HepG2 (cell line): ENCODE measurements at regions not wholly inside any gene's neighbourhood (a gene's known extent, or its start where the extent isn't known, plus 50 kb on each side); places are given as distances from the start of the nearest gene placed in this dataset.

Experiments
- ATAC-seq: fragments of 200-7000 bp; cut with Tn5 transposase; 3 replicates; pipeline ENCODE4 v1.9.1; 2020; ENCODE audit warnings: mild to moderate bottlenecking, moderate library complexity
- BruUV-seq: library from RNA; stranded (reverse); fragments of 400-500 nt; replicated peaks from 2 replicates; lab custom pipeline; 2021; lab: Mats Ljungman, UMichigan
- CTCF ChIA-PET: fragments of 300-600 bp; formaldehyde crosslinking; extraction: SDS; loops from one replicate; lab custom pipeline; 2021; ENCODE audit warnings: low total read pairs, inconsistent platforms, low intra/inter-chr PET ratio; lab: Yijun Ruan, JAX
- POLR2A ChIA-PET: fragments of 350-600 bp; sonication (Branson Sonifier 250); formaldehyde crosslinking; loops from one replicate; lab custom pipeline; 2020; ENCODE audit warnings: antibody characterized with exemption, inconsistent platforms; lab: Yijun Ruan, JAX
- DNase-seq: peaks from one replicate; pipeline ENCODE4 v3.0.0-alpha.2; 2015; ENCODE audit warnings: low spot score
- FAIRE-seq: peaks from 3 replicates; lab custom pipeline; 2011; peaks lifted over from hg19 to GRCh38; lab: Jason Lieb, UNC
- H2AFZ ChIP-seq: one replicate; pipeline ENCODE4 v1.6.1; 2011; ENCODE audit warnings: low read length, inconsistent platforms
- H3K27ac ChIP-seq: fragments of 300-600 bp; 3 replicates; pipeline ENCODE4 v1.8.0; 2011; ENCODE audit warnings: mixed run types, mild to moderate bottlenecking, mixed read lengths, low read length, inconsistent platforms; ENCODE audit not compliant: insufficient read depth; ENCODE audit errors: extremely low read length
- H3K27me3 ChIP-seq, 2 experiments: fragments of 200-600 bp in 1 of 2; 2 replicates in 1 of 2; 3 replicates in 1 of 2; pipeline versions ENCODE4 v1.6.0 to v1.8.0; 2011; ENCODE audit warnings: low read length in 2 of 2, mild to moderate bottlenecking in 2 of 2, moderate library complexity in 2 of 2, inconsistent platforms in 1 of 2; ENCODE audit not compliant: insufficient read depth in 2 of 2, control insufficient read depth in 1 of 2
- H3K36me3 ChIP-seq, 2 experiments: fragments of 200-600 bp in 1 of 2; replicated peaks in 1 of 2; 2 replicates in 1 of 2; 3 replicates in 1 of 2; pipeline versions ENCODE4 v1.5.1 to v1.8.0; 2011; ENCODE audit warnings: low read length in 2 of 2, inconsistent platforms in 1 of 2; ENCODE audit not compliant: insufficient read depth in 2 of 2, control insufficient read depth in 1 of 2
- H3K4me1 ChIP-seq: 2 replicates; pipeline ENCODE4 v1.5.1; 2012; ENCODE audit warnings: low read length, inconsistent platforms; ENCODE audit not compliant: insufficient read depth
- H3K4me2 ChIP-seq: 2 replicates; pipeline ENCODE4 v1.6.0; 2011; ENCODE audit warnings: low read depth, low read length, inconsistent platforms
- H3K4me3 ChIP-seq, 3 experiments: fragments of 200-600 bp in 1 of 3; sonication (generic), shearing (Covaris generic) in 1 of 3; replicated peaks in 1 of 3; 2 replicates each; pipeline ENCODE4 v1.5.1; 2011 to 2016; ENCODE audit warnings: low read length in 3 of 3, inconsistent platforms in 2 of 3, low read depth in 2 of 3, mild to moderate bottlenecking in 2 of 3, control low read depth in 1 of 3, mixed read lengths in 1 of 3; ENCODE audit not compliant: insufficient read depth in 1 of 3
- H3K79me2 ChIP-seq: one replicate; pipeline ENCODE4 v1.6.1; 2011; ENCODE audit warnings: low read length, inconsistent platforms; ENCODE audit not compliant: insufficient read depth
- H3K9ac ChIP-seq: 2 replicates; pipeline ENCODE4 v1.6.0; 2011; ENCODE audit warnings: mild to moderate bottlenecking, low read depth, low read length, inconsistent platforms; ENCODE audit not compliant: insufficient read depth
- H3K9me3 ChIP-seq: 2 replicates; pipeline ENCODE4 v1.5.1; 2012; ENCODE audit warnings: mild to moderate bottlenecking, low read length
- H4K20me1 ChIP-seq: 2 replicates; pipeline ENCODE4 v1.6.0; 2011; ENCODE audit warnings: inconsistent platforms, mild to moderate bottlenecking, low read length, moderate library complexity; ENCODE audit not compliant: insufficient read depth
- DNMT3B ChIP-seq: conservative IDR thresholded peaks from 2 replicates; pipeline ENCODE4 v1.6.1; 2016; ENCODE audit warnings: missing biosample characterization, control low read depth
- ISL2 ChIP-seq: sonication (generic); formaldehyde crosslinking; IDR thresholded peaks from 2 replicates; pipeline ENCODE4 v1.5.0; 2020; ENCODE audit warnings: missing genetic modification reagents
- MAFG ChIP-seq: sonication (generic); formaldehyde crosslinking; IDR thresholded peaks from 2 replicates; pipeline ENCODE4 v1.5.1; 2020; ENCODE audit warnings: mild to moderate bottlenecking, missing genetic modification reagents
- MED13 ChIP-seq: sonication (generic); formaldehyde crosslinking; IDR thresholded peaks from 2 replicates; pipeline ENCODE4 v1.5.0; 2020; ENCODE audit warnings: missing genetic modification reagents
- MTA3 ChIP-seq: sonication (generic); formaldehyde crosslinking; IDR thresholded peaks from 2 replicates; pipeline ENCODE4 v1.4.0; 2020; ENCODE audit warnings: missing genetic modification reagents
- RBM22 ChIP-seq: fragments of 200-400 bp; formaldehyde crosslinking; optimal IDR thresholded peaks from 2 replicates; pipeline ENCODE3; 2017; ENCODE audit warnings: mild to moderate bottlenecking, low read length, moderate library complexity
- REXO4 ChIP-seq: sonication (generic); formaldehyde crosslinking; IDR thresholded peaks from 2 replicates; pipeline ENCODE4 v1.8.0; 2022; ENCODE audit warnings: missing genetic modification reagents, mild to moderate bottlenecking, borderline replicate concordance
- SKIL ChIP-seq: sonication (generic); formaldehyde crosslinking; IDR thresholded peaks from 2 replicates; pipeline ENCODE4 v1.8.0; 2022; ENCODE audit warnings: missing genetic modification reagents, mild to moderate bottlenecking, moderate library complexity, borderline replicate concordance
- STAT5B ChIP-seq: sonication (generic); formaldehyde crosslinking; IDR thresholded peaks from 2 replicates; pipeline ENCODE4 v1.4.0; 2020; ENCODE audit warnings: missing genetic modification reagents
- ZBED4 ChIP-seq: sonication (generic); formaldehyde crosslinking; IDR thresholded peaks from 2 replicates; pipeline ENCODE4 v1.4.0; 2020; ENCODE audit warnings: missing genetic modification reagents, borderline replicate concordance
- ZEB1 ChIP-seq: IDR thresholded peaks from 2 replicates; pipeline ENCODE4 v1.6.1; 2012; ENCODE audit warnings: mild to moderate bottlenecking, low read depth, inconsistent platforms; ENCODE audit not compliant: insufficient replicate concordance
- ZKSCAN1 ChIP-seq: fragments of 150-350 bp; IDR thresholded peaks from 2 replicates; pipeline ENCODE4 v1.6.1; 2014; ENCODE audit warnings: low read length
- ZNF143 ChIP-seq: sonication (generic); formaldehyde crosslinking; IDR thresholded peaks from 2 replicates; pipeline ENCODE4 v1.4.0; 2020; ENCODE audit warnings: missing genetic modification reagents
- ZNF33B ChIP-seq: sonication (generic); formaldehyde crosslinking; IDR thresholded peaks from 2 replicates; pipeline ENCODE4 v1.5.1; 2020; ENCODE audit warnings: mild to moderate bottlenecking, missing genetic modification reagents
- ZNF382 ChIP-seq: sonication (generic); formaldehyde crosslinking; IDR thresholded peaks from 2 replicates; pipeline ENCODE4 v1.5.0; 2020; ENCODE audit warnings: missing genetic modification reagents, mild to moderate bottlenecking, borderline replicate concordance
- ZNF543 ChIP-seq: sonication (generic); formaldehyde crosslinking; IDR thresholded peaks from 2 replicates; pipeline ENCODE4 v1.4.0; 2020; ENCODE audit warnings: mild to moderate bottlenecking, missing genetic modification reagents
- ZNF549 ChIP-seq: sonication (generic); formaldehyde crosslinking; IDR thresholded peaks from 2 replicates; pipeline ENCODE4 v1.5.0; 2020; ENCODE audit warnings: missing genetic modification reagents
- WGBS: methylation state at CpG from one replicate; pipeline ENCODE4 v1.1.6; 2017; ENCODE audit warnings: low lambda C conversion rate; 5-methylcytosine and 5-hydroxymethylcytosine counted together
- in situ Hi-C: cut with HindIII; loops from 2 replicates; pipeline ENCODE4 v1.10.0; 2017; ENCODE audit warnings: low pct_unique_long_range_greater_than_20kb; ENCODE audit not compliant: extremely low pct_ligation_motif_present
- intact Hi-C: fragments of 100-400 bp; cut with micrococcal nuclease; formaldehyde crosslinking; loops from one replicate; pipeline ENCODE4 v1.10.0; 2022; ENCODE audit not compliant: unreplicated experiment
- TF ChIP-seq, protein P1 (sequence below): sonication (generic); formaldehyde crosslinking; IDR thresholded peaks from 2 replicates; pipeline ENCODE4 v1.4.0; 2020; ENCODE audit warnings: low read depth, mild to moderate bottlenecking, missing genetic modification reagents

DNA sequence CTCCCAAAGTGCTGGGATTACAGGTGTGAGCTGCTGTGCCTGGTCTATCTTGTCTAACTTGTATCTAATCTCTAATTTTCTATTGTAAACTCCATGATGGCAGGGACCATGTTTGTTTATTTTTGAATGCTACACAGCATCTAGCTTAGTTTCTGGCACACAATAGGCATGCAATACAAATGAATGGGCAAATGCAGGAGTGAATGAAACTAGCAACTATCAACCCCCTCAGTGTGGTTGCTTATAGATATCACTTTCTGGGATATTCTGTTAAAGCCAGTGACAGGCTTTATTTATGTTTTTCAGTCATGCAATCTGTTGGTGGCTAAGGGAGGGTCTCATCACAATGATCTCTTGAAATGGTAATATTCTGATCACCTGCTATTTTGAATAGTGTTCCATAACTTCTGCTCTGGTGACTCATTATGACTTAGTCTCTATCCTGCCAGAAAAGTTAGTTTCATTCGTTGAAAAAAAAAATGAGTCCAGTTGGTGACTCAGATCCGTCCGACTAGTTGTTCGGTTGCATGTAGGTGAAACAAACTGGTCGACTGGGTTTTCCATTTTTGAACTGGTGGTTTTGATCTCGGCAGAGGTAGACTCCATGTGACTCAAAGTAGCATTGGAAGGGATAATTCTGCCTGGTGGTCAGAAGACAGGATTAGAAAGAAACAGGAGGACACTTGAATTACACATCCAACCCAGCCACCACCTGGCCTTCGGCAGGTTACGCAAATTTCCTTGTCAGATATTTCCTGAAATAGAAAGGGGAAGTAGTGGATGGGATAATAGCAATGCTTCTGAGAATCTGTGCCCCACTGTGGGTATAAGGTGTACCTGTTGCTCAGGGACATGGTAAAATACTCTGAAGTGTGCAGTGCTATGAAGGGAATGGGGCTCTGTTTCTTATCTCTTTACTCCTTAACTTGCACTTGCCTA, 76.8 kb downstream of the GATA3 start:
- no peak overlapping the region for H3K4me3 ChIP-seq
- ATAC-seq (no peak), DNase-seq (no peak), FAIRE-seq (no peak)
- ChIA-PET POLR2A (no interaction called here), CTCF (no interaction called here)
- H3K79me2 ChIP-seq = no peaks in the 10 kb centered on the region
- H3K4me2 ChIP-seq = no peak overlapping the region
- 50% methylated on average over 8 of the region's 8 CpGs for WGBS
- no TSS peak for BruUV-seq
- no peaks in the 10 kb centered on the region for H3K9me3 ChIP-seq
- H3K27ac ChIP-seq = no peak overlapping the region
- H3K9ac ChIP-seq = no peak overlapping the region
- in situ Hi-C loops = no loop called here
- no peaks in the 10 kb centered on the region for H4K20me1 ChIP-seq
- no peaks in the 10 kb centered on the region for H3K4me1 ChIP-seq
- no peak overlapping the region for H2AFZ ChIP-seq
- intact Hi-C loops = no loop called here
- H3K36me3 ChIP-seq = no peaks in the 10 kb centered on the region
- peaks cover 0 to 21% of the 10 kb centered on the region in 2 experiments; a peak in 4 of 5 replicates for H3K27me3 ChIP-seq
- no peak for TF ChIP-seq ZNF543 (CRISPR knock-in tag)
- TF ChIP-seq MAFG = no peak
- no peak for TF ChIP-seq ZNF143 (CRISPR knock-in tag)
- TF ChIP-seq, protein P1, sequence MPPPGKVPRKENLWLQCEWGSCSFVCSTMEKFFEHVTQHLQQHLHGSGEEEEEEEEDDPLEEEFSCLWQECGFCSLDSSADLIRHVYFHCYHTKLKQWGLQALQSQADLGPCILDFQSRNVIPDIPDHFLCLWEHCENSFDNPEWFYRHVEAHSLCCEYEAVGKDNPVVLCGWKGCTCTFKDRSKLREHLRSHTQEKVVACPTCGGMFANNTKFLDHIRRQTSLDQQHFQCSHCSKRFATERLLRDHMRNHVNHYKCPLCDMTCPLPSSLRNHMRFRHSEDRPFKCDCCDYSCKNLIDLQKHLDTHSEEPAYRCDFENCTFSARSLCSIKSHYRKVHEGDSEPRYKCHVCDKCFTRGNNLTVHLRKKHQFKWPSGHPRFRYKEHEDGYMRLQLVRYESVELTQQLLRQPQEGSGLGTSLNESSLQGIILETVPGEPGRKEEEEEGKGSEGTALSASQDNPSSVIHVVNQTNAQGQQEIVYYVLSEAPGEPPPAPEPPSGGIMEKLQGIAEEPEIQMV = no peak
- TF ChIP-seq ZNF549 (CRISPR knock-in tag) = no peak
- TF ChIP-seq STAT5B (CRISPR knock-in tag) = no peak
- no peak for TF ChIP-seq ZBED4 (CRISPR knock-in tag)
- TF ChIP-seq ISL2 (CRISPR knock-in tag) = no peak
- no peak for TF ChIP-seq MTA3 (CRISPR knock-in tag)
- no peak for TF ChIP-seq REXO4
- TF ChIP-seq SKIL (CRISPR knock-in tag) = no peak
- no peak for TF ChIP-seq DNMT3B (CRISPR knock-in tag)
- no peak for TF ChIP-seq ZNF33B
- TF ChIP-seq ZKSCAN1 = no peak
- no peak for TF ChIP-seq RBM22
- TF ChIP-seq ZEB1 = no peak
- no peak for TF ChIP-seq ZNF382 (CRISPR knock-in tag)
- TF ChIP-seq MED13 (CRISPR knock-in tag) = no peak
